ENCODE measurements at regions not wholly inside any gene's neighbourhood (a gene's known extent, or its start where the extent isn't known, plus 50 kb on each side); places are given as distances from the start of the nearest gene placed in this dataset.

DNA sequence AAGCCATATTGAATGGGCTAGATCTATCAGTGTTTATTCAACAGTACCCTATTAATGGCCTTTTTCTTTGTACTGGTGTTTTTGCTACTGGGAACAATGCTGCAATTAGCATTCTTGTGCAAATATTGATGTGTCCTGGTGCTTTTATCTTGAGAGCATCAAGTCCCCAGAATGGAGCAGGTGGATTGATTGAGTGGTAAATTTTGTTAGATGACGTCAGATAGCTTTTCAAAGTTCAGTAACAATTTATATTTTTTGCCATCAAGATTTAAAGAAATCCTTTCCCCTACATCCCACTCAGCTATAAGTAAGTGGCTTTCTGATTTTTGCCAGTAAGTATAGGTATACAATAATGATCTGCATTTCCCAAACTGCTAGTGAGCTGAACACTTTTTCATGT lies 63.4 kb upstream of the SYPL1 start:
- TF ChIP-seq, protein P1, sequence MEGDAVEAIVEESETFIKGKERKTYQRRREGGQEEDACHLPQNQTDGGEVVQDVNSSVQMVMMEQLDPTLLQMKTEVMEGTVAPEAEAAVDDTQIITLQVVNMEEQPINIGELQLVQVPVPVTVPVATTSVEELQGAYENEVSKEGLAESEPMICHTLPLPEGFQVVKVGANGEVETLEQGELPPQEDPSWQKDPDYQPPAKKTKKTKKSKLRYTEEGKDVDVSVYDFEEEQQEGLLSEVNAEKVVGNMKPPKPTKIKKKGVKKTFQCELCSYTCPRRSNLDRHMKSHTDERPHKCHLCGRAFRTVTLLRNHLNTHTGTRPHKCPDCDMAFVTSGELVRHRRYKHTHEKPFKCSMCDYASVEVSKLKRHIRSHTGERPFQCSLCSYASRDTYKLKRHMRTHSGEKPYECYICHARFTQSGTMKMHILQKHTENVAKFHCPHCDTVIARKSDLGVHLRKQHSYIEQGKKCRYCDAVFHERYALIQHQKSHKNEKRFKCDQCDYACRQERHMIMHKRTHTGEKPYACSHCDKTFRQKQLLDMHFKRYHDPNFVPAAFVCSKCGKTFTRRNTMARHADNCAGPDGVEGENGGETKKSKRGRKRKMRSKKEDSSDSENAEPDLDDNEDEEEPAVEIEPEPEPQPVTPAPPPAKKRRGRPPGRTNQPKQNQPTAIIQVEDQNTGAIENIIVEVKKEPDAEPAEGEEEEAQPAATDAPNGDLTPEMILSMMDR (IDR thresholded peaks at IDR 0.05) = no peak

DNA sequence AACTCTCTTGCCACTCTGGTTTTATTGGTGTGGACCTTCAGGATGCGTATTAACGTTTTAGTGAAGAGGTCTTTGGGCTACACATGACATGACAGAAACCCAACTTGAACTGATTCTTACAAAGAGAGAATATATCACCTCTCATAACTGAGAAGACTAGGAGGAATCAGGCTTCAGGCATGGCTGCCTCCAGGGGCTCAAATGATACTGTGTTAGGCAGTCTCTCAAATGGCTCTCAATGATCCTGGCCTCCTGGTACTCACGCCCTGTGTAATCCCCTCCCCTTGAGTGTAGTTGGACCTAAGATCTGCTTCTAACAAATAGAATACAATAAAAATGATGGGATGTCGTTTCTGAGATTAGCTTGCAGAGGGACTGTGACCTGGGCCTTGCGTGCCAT lies 58.5 kb upstream of the SYPL1 start:
- TF ChIP-seq, protein P1 (IDR thresholded peaks at IDR 0.05) = no peak

DNA sequence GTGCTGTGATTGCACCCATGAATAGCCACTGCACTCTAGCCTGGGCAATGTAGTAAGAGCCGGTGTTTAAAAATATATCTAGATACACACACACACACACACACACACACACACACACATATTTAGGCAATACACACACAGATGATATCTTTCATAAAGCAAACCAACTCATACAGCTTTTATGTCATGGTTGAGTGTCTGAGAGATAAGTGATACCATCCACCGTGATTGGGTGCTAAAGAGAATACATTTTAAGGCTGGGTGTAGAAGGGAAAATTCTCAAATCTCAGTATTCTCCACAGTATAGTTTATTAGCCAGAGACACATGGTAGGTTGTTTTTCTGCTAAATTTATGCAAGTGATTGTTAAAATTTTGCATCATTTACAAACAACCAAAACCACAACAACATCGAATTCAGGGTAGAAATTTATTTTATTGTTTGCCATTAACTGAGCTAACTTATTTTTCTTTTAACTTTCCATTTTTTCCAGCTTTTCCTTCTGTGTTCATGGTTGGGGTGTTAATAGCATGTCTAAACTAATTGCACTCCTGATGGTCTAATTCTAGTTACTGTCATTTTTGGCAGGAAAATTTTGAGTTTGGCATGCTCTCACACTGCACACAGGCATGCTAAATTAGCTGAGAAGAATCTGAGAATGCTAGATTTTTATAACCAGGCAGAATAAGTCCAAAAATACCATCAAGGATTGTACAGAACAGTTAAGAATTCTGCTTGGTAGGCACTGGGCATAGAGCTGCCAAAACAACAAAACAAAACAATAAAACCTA lies 57.9 kb upstream of the SYPL1 start:
- TF ChIP-seq, protein P1 (IDR thresholded peaks at IDR 0.05) = no peak

DNA sequence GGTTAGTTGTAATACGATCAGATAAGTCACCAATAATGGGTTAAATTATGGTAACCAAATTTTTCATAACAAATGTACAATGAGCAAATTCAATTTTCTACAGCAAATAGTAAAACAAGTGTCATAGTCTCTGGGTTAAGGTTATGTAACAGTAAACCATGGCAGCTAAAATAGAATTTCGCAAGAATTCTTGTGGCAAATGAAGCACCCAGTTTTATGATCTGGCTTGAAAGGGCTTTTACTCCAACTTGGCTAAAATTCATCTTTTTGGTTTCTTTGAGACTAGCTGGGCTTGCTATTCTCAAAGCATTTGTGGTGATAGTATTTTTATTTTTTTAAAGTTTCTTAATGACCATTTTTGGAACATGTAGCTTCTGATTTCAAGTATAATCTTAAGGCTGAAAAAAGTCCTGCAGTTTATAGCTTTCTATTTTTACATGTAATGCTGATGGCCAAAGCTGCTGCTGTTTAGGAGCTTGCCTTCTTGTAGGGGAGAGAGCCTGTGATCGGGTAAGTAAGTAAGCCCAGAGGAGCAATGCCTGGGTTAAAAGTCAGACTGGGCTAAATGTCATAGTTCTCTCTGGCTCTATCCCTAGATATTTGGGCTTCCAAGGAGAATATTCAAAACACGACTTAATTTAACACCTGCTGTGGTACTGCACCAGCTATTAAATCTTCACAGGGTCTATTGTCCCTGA lies 55.5 kb upstream of the SYPL1 start:
- TF ChIP-seq, protein P1 (IDR thresholded peaks at IDR 0.05) = no peak

DNA sequence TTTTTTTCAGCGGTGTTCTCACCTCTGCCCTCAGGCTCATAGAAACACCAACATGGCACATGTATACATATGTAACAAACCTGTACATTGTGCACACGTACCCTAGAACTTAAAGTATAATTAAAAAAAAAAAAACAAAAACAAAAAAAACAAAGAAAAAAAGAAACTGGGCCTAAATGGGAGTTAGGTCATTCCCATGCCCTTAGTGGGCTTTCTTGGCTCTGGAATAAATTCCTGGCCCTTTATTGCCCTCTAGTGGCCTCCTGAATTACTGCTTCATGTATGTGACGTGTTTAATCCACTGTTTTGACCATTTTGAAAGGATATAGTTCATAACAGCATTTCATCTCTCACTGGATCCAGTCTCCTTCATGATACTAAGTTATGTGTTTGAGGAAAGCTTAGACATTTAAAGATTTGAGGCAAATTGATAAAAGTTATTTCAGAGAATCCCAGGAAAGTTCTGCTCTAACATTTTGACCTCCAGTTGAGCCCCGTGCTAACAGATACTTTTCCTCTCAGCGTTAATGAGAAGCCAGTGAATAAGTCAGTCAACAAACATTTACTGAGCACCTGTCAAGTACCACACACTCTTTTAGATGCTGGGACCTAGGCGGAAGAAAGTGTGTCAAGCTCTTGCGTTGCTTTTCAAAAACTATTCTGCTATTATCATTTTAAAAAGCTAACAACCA lies 54.7 kb upstream of the SYPL1 start:
- TF ChIP-seq, protein P1 (IDR thresholded peaks at IDR 0.05) = peak; percentile 86

DNA sequence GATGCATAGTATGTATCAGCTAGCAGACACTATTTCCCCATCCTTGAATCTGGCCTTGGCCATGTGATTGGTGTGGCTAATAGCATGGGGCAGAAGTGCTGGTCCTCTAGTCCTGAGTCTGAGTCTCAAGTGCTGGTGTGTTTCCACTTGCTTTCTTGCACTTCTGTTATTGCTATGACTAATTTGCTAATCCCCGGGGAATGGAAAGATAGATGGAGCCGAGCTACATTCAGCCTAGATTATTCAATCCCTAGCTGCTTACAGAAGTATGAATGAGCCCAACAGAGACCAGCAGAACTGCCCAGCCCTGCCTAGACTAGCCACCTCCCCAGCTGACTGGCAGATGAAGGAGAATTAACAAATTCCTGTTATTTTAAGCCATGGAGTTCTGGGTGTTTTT lies 53.2 kb upstream of the SYPL1 start:
- TF ChIP-seq, protein P1 (IDR thresholded peaks at IDR 0.05) = no peak

DNA sequence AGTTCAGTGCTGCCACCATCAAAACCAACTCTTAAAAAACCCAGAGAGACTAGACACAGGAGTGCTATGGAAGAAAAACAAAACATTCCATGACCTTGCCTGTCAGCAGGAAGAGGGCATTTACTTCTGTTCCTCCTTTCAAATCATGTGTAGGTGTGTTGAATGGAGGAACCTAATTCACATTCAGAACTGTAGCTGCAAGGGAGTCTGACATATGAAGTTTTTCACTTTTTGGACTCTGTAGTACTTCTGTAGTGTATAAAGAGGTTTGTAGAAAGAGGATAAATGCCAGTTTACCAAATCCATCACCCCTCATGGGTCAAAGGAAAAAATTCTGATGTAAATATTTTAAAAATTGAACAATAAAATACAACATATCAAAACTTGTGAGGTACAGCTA lies 51.1 kb upstream of the SYPL1 start:
- TF ChIP-seq, protein P1 (IDR thresholded peaks at IDR 0.05) = no peak
